OCI-LY7 (cell line): ENCODE measurements at regions not wholly inside any gene's neighbourhood (a gene's known extent, or its start where the extent isn't known, plus 50 kb on each side); places are given as distances from the start of the nearest gene placed in this dataset.

ENCODE experiments used
- BruUV-seq: library from RNA; stranded (reverse); fragments of 400-500 nt; replicated peaks from 2 replicates; lab custom pipeline; 2021; lab: Mats Ljungman, UMichigan
- CTCF ChIA-PET: fragments of 300-600 bp; sonication (Branson Sonifier 250); formaldehyde crosslinking; loops from one replicate; lab custom pipeline; 2022; ENCODE audit warnings: antibody characterized with exemption; ENCODE audit not compliant: unreplicated experiment; lab: Charles Lee
- POLR2A ChIA-PET: fragments of 300-600 bp; sonication (Branson Sonifier 250); formaldehyde crosslinking; loops from one replicate; lab custom pipeline; 2022; ENCODE audit warnings: antibody characterized with exemption; lab: Charles Lee
- DNase-seq: peaks from one replicate; pipeline ENCODE4 v3.0.0-alpha.2; 2015; ENCODE audit warnings: low spot score
- H2AFZ ChIP-seq: fragments of 200-600 bp; sonication (generic), shearing (Covaris generic); 2 replicates; pipeline ENCODE4 v1.6.1; 2014; ENCODE audit warnings: mild to moderate bottlenecking, antibody characterized with exemption, low read length, moderate library complexity
- H3K27ac ChIP-seq: fragments of 200-600 bp; sonication (generic); 2 replicates; pipeline ENCODE4 v1.5.1; 2014; ENCODE audit warnings: mixed run types, low read depth, mild to moderate bottlenecking, moderate library complexity, low read length, inconsistent platforms; ENCODE audit not compliant: poor library complexity, severe bottlenecking
- H3K36me3 ChIP-seq: fragments of 200-600 bp; sonication (generic); 2 replicates; pipeline ENCODE4 v1.6.1; 2014; ENCODE audit warnings: mild to moderate bottlenecking, antibody characterized with exemption, low read length, moderate library complexity, mixed read lengths; ENCODE audit not compliant: insufficient read depth
- H3K4me1 ChIP-seq: fragments of 200-600 bp; sonication (generic); 2 replicates; pipeline ENCODE4 v1.5.1; 2014; ENCODE audit warnings: mild to moderate bottlenecking, low read length; ENCODE audit not compliant: insufficient read depth, poor library complexity, severe bottlenecking
- H3K4me2 ChIP-seq: fragments of 200-600 bp; sonication (generic); 2 replicates; pipeline ENCODE4 v1.6.1; 2014; ENCODE audit warnings: mild to moderate bottlenecking, low read length
- H3K4me3 ChIP-seq: fragments of 200-600 bp; sonication (generic); 2 replicates; pipeline ENCODE4 v1.5.1; 2014; ENCODE audit warnings: mild to moderate bottlenecking, low read depth, low read length; ENCODE audit not compliant: poor library complexity, severe bottlenecking
- H3K79me2 ChIP-seq: fragments of 200-600 bp; sonication (generic); 2 replicates; pipeline ENCODE4 v1.6.1; 2016; ENCODE audit warnings: low read depth, mild to moderate bottlenecking, low read length, moderate library complexity, mixed read lengths; ENCODE audit not compliant: insufficient read depth
- H3K9me2 ChIP-seq: fragments of 200-600 bp; sonication (generic); 2 replicates; pipeline ENCODE4 v1.6.1; 2016; ENCODE audit warnings: mild to moderate bottlenecking, low read length, mixed read lengths; ENCODE audit not compliant: insufficient read depth
- H3K9me3 ChIP-seq: fragments of 200-600 bp; sonication (generic); 2 replicates; pipeline ENCODE4 v1.6.1; 2014; ENCODE audit warnings: mild to moderate bottlenecking, mixed run types, low read length, mixed read lengths
- H4K20me1 ChIP-seq: fragments of 200-600 bp; sonication (generic); 2 replicates; pipeline ENCODE4 v1.6.1; 2014; ENCODE audit warnings: mild to moderate bottlenecking, antibody characterized with exemption, low read length, moderate library complexity, mixed read lengths; ENCODE audit not compliant: insufficient read depth
- EZH2phosphoT487 ChIP-seq: fragments of 200-600 bp; sonication (generic); IDR thresholded peaks from 2 replicates; pipeline ENCODE4 v1.6.1; 2018; ENCODE audit warnings: low read depth, borderline replicate concordance, mild to moderate bottlenecking, mixed run types, antibody characterized with exemption, low read length, moderate library complexity, mixed read lengths
- intact Hi-C: fragments of 100-400 bp; cut with micrococcal nuclease; formaldehyde crosslinking; loops from one replicate; pipeline ENCODE4 v1.10.0; 2022; ENCODE audit not compliant: unreplicated experiment
- TF ChIP-seq, protein P1 (sequence below): fragments of 200-600 bp; sonication (generic); conservative IDR thresholded peaks from 2 replicates; pipeline ENCODE4 v1.5.1; 2014; ENCODE audit warnings: mild to moderate bottlenecking, antibody characterized with exemption, low read length, moderate library complexity, mixed read lengths

DNA sequence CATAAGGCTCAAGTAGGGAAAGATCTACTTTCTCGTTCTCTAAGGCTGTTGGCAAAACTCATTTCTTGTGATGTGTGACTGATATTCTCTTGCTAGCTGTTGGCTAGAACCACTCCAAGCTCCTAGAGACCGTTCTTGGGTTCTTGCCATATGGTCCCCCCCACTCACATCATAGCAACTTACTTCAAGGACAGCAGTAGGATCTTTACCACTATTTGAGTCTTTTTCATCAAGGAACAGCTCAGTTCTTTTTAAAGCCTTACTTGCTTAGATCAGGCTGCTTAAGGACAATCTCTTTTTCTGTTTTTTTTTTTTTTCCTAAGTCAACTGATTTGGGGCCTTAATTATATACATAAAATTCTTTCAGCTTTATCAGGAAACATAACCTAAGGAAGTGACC lies 251.1 kb downstream of the GPR37 start:
- POLR2A ChIA-PET = no interaction called here
- CTCF ChIA-PET = no interaction called here
- Histone ChIP-seq H3K4me3 (no peak overlapping the region), H4K20me1 (no peaks in the 10 kb centered on the region), H3K36me3 (no peaks in the 10 kb centered on the region), H2AFZ (no peak overlapping the region), H3K27ac (no peak overlapping the region), H3K9me3 (no peaks in the 10 kb centered on the region), H3K9me2 (no peaks in the 10 kb centered on the region), H3K79me2 (no peaks in the 10 kb centered on the region), H3K4me2 (no peak overlapping the region), H3K4me1 (no peaks in the 10 kb centered on the region)
- intact Hi-C loops = no loop called here
- DNase-seq = no peak
- BruUV-seq = no TSS peak
- TF ChIP-seq, protein P1, sequence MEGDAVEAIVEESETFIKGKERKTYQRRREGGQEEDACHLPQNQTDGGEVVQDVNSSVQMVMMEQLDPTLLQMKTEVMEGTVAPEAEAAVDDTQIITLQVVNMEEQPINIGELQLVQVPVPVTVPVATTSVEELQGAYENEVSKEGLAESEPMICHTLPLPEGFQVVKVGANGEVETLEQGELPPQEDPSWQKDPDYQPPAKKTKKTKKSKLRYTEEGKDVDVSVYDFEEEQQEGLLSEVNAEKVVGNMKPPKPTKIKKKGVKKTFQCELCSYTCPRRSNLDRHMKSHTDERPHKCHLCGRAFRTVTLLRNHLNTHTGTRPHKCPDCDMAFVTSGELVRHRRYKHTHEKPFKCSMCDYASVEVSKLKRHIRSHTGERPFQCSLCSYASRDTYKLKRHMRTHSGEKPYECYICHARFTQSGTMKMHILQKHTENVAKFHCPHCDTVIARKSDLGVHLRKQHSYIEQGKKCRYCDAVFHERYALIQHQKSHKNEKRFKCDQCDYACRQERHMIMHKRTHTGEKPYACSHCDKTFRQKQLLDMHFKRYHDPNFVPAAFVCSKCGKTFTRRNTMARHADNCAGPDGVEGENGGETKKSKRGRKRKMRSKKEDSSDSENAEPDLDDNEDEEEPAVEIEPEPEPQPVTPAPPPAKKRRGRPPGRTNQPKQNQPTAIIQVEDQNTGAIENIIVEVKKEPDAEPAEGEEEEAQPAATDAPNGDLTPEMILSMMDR = no peak
- TF ChIP-seq EZH2phosphoT487 = no peak

DNA sequence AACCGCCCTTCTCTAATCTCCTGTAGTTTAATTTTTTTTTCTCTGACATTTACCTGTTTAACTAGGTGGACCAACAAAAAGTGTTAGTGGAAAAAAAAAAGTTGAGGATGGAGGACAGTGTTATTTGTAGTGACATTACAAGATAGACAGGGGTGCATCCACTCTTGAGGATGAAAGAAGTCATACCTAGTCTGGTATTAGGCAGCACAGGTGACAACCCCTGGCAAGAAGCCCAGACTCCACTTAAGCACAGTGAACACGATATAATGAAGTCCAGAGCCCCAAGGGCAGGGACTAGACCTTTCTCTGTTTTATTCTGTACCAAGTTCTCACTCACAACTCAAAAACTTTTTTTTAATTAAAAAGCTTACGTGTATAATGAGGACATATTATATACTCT lies 268.4 kb downstream of the GPR37 start:
- no peaks in the 10 kb centered on the region for H4K20me1 ChIP-seq
- no peak for DNase-seq
- no TSS peak for BruUV-seq
- ChIA-PET CTCF (no interaction called here), POLR2A (interaction anchor here (0.6 kb wide), 1 partner anchor 269 kb away, joined by 3 read pairs; no protein-coding TSS in a partner anchor)
- H3K36me3 ChIP-seq = no peaks in the 10 kb centered on the region
- H3K4me1 ChIP-seq = no peaks in the 10 kb centered on the region
- TF ChIP-seq, protein P1 = no peak
- no peak for TF ChIP-seq EZH2phosphoT487
- intact Hi-C loops = no loop called here
- no peak overlapping the region for H3K4me2 ChIP-seq
- no peaks in the 10 kb centered on the region for H3K9me3 ChIP-seq
- no peaks in the 10 kb centered on the region for H3K79me2 ChIP-seq
- H3K27ac ChIP-seq = no peak overlapping the region
- H2AFZ ChIP-seq = no peak overlapping the region
- H3K4me3 ChIP-seq = no peak overlapping the region
- H3K9me2 ChIP-seq = no peaks in the 10 kb centered on the region

DNA sequence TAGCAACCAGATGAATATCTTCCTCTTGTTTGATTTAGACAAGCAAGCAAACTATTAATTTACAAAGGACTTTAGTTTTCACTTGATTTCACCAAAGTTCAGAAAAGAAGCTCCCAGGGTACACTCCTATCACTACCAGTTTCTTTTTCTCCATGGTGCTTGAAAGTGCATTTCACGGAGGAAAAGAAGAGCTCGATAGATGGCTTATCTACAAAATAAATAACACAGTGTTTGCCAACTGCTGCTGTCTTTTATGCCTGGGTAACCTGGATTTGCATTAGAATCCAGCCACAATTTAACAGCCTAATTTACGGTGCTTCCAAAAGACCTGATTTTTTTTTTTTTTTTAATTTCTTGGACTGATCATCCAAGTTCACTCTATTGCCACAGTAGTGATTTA lies 275.7 kb downstream of the GPR37 start:
- Histone ChIP-seq H3K9me3 (no peaks in the 10 kb centered on the region), H2AFZ (no peak overlapping the region), H3K4me1 (no peaks in the 10 kb centered on the region), H3K4me2 (no peak overlapping the region), H3K4me3 (no peak overlapping the region), H3K27ac (no peak overlapping the region), H3K79me2 (no peaks in the 10 kb centered on the region), H3K9me2 (no peaks in the 10 kb centered on the region), H3K36me3 (no peaks in the 10 kb centered on the region), H4K20me1 (no peaks in the 10 kb centered on the region)
- POLR2A ChIA-PET = no interaction called here
- intact Hi-C loops = no loop called here
- CTCF ChIA-PET = no interaction called here
- no peak for DNase-seq
- TF ChIP-seq, protein P1 = no peak
- no peak for TF ChIP-seq EZH2phosphoT487
- BruUV-seq = no TSS peak
